ENCODE measurements at regions not wholly inside any gene's neighbourhood (a gene's known extent, or its start where the extent isn't known, plus 50 kb on each side); places are given as distances from the start of the nearest gene placed in this dataset.

DNA sequence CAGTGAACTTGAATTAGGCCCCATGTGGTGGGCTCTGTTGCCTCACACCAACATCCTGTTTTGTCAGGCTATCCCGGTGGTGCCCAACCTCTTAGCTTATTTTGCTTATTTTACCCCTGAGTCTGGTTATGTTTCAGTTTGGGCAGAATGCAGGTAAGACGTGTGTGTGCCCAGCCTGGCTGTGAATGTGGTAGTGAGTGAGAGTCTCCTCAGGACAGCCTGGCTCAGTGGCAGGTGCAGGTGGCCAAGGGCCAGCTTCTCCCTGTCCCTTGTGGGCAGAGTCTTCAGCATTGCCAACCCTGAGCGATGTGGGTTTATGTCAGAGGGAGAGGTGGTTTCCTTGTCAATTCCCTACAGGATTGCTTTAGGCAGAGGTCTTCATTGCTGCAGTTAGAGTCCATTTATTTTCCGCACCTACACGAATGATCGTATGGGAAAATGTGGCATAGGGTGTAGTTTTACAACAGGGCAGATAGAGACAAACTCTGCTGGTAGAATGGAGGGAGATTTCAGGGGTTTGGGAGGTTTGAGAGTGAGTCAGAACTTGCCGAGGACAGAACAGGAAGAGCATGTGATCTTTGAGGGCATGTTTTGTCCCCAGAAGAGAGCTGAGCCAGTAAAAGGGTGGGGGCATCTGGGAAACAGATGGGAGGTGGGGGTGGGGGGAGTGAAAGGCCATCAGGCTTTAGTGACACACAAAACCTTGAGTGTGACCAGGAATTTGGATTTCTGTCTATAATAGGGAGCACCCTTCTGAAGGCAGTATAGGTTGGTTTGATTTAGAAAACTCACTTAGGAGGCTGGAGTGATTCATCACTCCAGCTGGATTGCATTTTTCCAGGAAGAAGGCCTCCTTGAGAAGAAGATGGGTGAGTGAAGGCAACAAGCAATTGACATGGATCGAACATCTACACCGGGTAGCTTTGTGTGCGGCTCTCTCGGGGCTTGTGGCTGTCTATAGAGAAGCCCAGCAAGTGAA lies 156.2 kb upstream of the CELF4 start:
- no peak for DNase-seq (ENCODE audit: low read depth)
- no peak for TF ChIP-seq POLR2A (IDR thresholded peaks at IDR 0.05; ENCODE audit: extremely low read depth, insufficient read length)
- TF ChIP-seq, protein P1, sequence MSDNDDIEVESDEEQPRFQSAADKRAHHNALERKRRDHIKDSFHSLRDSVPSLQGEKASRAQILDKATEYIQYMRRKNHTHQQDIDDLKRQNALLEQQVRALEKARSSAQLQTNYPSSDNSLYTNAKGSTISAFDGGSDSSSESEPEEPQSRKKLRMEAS (IDR thresholded peaks at IDR 0.05; ENCODE audit: low read depth, low read length) = no peak
- no peak for TF ChIP-seq MYC (IDR thresholded peaks at IDR 0.05; ENCODE audit: low read depth, low read length)
- TF ChIP-seq, protein P2, sequence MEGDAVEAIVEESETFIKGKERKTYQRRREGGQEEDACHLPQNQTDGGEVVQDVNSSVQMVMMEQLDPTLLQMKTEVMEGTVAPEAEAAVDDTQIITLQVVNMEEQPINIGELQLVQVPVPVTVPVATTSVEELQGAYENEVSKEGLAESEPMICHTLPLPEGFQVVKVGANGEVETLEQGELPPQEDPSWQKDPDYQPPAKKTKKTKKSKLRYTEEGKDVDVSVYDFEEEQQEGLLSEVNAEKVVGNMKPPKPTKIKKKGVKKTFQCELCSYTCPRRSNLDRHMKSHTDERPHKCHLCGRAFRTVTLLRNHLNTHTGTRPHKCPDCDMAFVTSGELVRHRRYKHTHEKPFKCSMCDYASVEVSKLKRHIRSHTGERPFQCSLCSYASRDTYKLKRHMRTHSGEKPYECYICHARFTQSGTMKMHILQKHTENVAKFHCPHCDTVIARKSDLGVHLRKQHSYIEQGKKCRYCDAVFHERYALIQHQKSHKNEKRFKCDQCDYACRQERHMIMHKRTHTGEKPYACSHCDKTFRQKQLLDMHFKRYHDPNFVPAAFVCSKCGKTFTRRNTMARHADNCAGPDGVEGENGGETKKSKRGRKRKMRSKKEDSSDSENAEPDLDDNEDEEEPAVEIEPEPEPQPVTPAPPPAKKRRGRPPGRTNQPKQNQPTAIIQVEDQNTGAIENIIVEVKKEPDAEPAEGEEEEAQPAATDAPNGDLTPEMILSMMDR (IDR thresholded peaks at IDR 0.05; ENCODE audit: low read depth, low read length) = no peak
- H3K4me3 ChIP-seq (ENCODE audit: low read depth, low read length) = no peak overlapping the region

DNA sequence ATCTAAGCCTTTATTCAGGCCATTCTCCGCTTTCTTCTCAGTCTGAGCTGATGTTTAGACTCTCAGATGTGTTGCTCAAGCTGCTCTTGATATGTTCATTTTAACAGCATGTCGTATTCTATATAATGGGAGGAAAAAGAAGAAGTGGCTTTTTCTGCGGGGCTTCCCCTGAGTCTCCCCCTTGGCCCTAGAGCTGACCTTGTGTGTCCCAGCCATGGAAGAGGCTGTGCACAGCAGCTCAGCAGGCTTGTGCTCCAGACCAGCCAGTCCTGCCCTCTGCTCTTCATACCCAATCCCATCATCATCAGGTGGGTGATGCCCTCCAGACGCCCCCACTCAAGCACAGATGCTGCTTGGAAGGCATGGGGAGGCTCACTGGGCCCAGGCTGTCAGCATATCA lies 155.1 kb upstream of the CELF4 start:
- TF ChIP-seq, protein P2 (IDR thresholded peaks at IDR 0.05; ENCODE audit: low read depth, low read length) = no peak
- TF ChIP-seq POLR2A (IDR thresholded peaks at IDR 0.05; ENCODE audit: extremely low read depth, insufficient read length) (no peak), MYC (IDR thresholded peaks at IDR 0.05; ENCODE audit: low read depth, low read length) (no peak)
- TF ChIP-seq, protein P1 (IDR thresholded peaks at IDR 0.05; ENCODE audit: low read depth, low read length) = no peak
- no peak overlapping the region for H3K4me3 ChIP-seq (ENCODE audit: low read depth, low read length)
- DNase-seq (ENCODE audit: low read depth) = peak; percentile 8

DNA sequence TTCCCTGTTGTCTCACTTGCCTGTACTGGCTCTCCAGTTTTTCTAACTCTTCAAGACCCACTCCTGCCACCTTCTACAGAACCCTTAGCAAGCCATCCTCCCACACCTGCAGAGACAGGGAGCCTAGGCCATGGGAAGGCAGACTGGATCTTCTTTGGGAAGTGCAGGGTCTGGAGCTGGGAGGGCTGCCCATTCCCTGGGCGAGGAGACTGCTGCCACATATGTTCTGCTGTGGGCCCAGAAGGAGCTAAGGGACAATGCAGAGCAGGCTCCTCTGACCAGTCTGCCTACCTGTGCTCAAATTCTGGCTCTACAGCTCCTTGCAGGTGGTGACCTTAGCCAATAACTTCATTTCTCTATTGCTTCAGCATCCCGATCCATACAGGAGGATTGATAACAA lies 152.1 kb upstream of the CELF4 start:
- TF ChIP-seq, protein P1 (IDR thresholded peaks at IDR 0.05; ENCODE audit: low read depth, low read length) = no peak
- H3K4me3 ChIP-seq (ENCODE audit: low read depth, low read length) = no peak overlapping the region
- no peak for DNase-seq (ENCODE audit: low read depth)

DNA sequence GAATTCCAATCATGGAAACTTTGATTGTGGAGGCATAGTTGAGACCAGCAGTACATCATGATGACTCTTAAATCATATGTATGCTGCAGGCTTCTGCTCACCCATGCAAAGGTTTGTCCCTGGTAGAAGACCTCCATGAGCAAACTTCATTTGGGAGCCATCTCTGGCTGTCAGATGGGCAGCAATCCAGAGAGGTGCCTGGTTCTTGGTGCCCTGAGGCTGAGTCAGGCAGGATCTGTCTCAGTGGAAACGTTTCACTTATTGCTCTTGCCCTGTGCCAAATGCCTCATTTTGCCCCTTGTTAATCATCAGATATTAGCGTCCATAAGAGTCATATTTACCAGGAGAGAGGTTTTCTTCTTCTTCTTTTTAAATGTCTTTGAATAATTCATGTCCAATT lies 151.5 kb upstream of the CELF4 start:
- TF ChIP-seq, protein P1 (IDR thresholded peaks at IDR 0.05; ENCODE audit: low read depth, low read length) = no peak
- no peak for TF ChIP-seq MYC (IDR thresholded peaks at IDR 0.05; ENCODE audit: low read depth, low read length)
- TF ChIP-seq, protein P2 (IDR thresholded peaks at IDR 0.05; ENCODE audit: low read depth, low read length) = no peak
- TF ChIP-seq POLR2A (IDR thresholded peaks at IDR 0.05; ENCODE audit: extremely low read depth, insufficient read length) = no peak
- DNase-seq (ENCODE audit: low read depth) = no peak
- no peak overlapping the region for H3K4me3 ChIP-seq (ENCODE audit: low read depth, low read length)

DNA sequence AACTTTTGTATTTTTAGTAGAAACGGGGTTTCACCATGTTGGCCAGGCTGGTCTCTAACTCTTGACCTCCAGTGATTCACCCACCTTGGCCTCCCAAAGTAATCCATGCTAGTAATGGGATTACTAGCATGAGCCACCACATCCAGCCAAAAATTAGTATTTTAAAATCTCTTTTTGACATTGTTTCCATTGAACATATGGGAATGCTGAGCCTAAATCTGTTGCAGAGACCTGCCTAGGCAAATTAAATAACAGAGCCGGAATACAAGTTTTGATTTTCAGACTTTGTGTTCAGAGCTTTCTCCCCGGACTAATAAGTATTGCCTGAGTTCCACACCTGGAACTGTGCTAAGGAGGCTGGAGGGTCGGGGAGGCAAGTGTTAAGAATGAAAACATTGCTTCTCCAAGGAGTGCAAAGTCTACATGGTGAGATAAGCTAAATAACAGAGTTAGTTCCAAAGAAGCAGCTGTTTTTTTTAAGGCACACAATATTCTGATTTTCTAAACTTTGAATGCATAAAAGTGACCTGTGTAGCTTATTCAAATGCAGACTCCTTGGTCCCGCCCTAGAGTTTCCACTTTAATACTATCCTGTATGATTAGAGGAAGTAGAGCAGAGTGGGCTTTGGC lies 150.6 kb upstream of the CELF4 start:
- TF ChIP-seq POLR2A (IDR thresholded peaks at IDR 0.05; ENCODE audit: extremely low read depth, insufficient read length) (no peak), MYC (IDR thresholded peaks at IDR 0.05; ENCODE audit: low read depth, low read length) (no peak)
- no peak for DNase-seq (ENCODE audit: low read depth)
- no peak overlapping the region for H3K4me3 ChIP-seq (ENCODE audit: low read depth, low read length)

DNA sequence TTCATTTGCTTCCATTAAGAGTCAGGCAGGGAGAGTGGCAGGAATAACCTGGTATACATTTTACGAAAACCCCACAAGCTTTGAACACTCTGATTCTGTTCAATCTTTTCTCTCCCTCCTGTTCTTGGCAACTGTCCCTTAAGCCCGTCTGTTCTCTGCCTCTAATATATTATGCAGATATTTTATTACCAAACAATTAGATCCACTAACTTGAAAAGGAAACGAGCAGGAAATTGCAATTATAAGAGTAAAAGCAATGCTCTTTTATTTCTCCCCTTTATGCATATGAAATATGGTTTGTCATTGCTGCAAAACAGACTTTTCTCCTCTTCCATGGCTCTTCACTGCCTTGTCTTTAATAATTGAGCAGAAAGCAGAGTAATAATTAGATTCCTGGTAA lies 149.1 kb upstream of the CELF4 start:
- H3K4me3 ChIP-seq (ENCODE audit: low read depth, low read length) = no peak overlapping the region
- TF ChIP-seq, protein P1 (IDR thresholded peaks at IDR 0.05; ENCODE audit: low read depth, low read length) = no peak
- TF ChIP-seq POLR2A (IDR thresholded peaks at IDR 0.05; ENCODE audit: extremely low read depth, insufficient read length) = no peak
- TF ChIP-seq, protein P2 (IDR thresholded peaks at IDR 0.05; ENCODE audit: low read depth, low read length) = no peak
- no peak for TF ChIP-seq MYC (IDR thresholded peaks at IDR 0.05; ENCODE audit: low read depth, low read length)
- DNase-seq (ENCODE audit: low read depth) = no peak
